HG02970 (cell line): ENCODE measurements at regions not wholly inside any gene's neighbourhood (a gene's known extent, or its start where the extent isn't known, plus 50 kb on each side); places are given as distances from the start of the nearest gene placed in this dataset.
"Not testable (repeated sequence)": the region's sequence is repeated elsewhere in the genome, so short reads cannot be mapped to it uniquely, and the experiment has no call there.

ENCODE experiments used
- ATAC-seq: cut with Tn5 transposase; IDR thresholded peaks from one replicate; pipeline ENCODE4 v1.9.1; 2021; ENCODE audit warnings: mild to moderate bottlenecking, moderate library complexity, moderate number of reproducible peaks; ENCODE audit not compliant: unreplicated experiment, low FRiP score

DNA sequence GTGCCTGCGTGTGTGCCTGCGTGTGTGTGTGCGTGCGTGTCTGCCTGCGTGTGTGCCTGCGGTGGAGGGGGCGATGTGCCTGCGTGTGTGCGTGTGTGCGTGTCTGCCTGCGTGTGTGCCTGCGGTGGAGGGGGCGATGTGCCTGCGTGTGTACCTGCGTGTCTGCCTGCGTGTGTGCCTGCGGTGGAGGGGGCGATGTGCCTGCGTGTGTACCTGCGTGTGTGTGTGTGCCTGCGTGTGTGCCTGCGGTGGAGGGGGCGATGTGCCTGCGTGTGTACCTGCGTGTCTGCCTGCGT, 116.7 kb upstream of the ZNF516 start:
- ATAC-seq: not testable (repeated sequence)

DNA sequence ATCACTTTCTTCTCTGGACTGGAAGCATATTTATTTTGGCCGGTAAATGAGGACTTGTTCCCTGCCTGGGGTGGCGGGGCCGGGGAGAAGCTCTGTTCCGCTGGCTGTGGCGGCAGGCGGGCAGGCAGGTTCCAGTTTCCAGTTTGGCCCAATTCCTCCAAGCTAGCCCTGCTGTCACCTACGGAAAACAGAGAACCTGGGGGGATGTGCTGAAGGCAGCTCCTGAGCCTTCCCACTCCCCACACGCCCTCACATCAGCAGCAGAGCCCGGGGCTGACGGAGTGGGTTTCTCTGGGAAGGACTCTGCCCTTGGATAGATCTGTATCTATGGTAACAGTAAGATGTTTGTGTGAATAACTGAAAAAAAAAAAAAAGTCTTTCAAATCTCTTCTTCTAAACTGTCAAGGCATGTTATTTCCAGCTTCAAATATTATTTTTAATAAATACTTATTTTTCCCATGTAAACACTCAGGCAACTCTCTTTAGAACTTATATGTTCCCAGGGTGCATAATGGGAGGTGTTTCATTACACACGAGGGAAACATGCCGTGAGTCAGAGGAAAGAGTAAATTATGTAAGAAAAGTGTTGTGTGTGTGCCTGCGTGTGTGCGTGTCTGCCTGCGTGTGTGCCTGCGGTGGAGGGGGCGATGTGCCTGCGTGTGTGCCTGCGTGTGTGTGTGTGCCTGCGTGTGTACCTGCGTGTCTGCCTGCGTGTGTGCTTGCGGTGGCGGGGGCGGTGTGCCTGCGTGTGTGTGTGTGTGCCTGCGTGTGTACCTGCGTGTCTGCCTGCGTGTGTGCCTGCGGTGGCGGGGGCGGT, 116.1 kb upstream of the ZNF516 start:
- ATAC-seq: no peak

DNA sequence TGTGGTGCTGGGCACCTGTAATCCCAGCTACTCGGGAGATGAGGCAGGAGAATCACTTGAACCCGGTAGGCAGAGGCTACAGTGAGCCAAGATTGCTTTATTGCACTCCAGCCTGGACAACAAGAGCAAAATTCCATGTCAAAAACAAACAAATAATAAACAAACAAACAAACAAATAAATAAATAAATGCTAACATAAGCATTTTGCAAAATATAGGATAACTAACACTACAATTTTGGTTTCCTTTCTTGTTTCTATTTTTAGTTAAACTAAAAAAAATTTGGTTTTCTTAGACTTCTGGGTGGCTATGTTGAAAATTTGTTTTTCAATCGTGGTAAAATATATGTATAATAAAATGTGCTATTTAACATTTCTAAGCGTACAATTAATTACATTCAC, 115.0 kb upstream of the ZNF516 start:
- no peak for ATAC-seq

DNA sequence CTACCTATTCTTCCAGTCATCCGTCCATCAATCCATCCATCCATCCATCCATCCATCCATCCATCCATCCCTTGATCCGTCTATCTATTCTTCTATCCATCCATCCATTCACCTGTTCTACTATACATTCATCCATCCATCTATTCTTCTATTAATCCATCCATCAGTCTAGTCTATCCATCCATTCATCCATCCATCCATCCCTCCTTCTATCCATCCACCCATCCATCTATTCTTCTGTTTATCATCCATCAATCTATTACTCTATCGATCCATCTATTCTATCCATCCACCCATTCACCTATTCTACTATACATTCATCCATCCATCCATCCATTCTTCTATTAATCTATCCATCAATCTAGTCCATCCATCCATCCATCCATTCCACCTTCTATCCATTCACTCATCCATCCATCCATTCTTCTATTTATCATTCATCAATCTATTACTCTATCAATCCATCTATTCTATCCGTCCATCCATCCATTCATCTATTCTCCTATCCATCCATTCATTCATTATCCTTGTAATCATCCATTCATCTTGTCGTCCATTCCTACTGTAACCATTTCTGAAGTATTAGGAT, 110.4 kb upstream of the ZNF516 start:
- no peak for ATAC-seq

DNA sequence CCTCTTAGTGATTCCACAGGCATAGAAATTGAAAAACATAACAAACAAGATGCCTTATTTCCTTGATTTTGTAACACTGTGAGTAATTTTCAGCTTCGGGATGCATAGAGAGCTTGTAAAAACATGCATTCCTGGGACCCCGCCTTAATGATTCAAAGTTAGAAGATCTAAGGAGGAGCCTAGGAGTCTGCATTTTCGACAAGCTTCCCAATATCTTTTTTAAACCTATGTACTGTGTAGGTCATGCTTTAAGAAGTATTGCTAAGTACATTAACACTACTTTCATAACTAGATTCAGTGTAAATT, 109.8 kb upstream of the ZNF516 start:
- no peak for ATAC-seq

DNA sequence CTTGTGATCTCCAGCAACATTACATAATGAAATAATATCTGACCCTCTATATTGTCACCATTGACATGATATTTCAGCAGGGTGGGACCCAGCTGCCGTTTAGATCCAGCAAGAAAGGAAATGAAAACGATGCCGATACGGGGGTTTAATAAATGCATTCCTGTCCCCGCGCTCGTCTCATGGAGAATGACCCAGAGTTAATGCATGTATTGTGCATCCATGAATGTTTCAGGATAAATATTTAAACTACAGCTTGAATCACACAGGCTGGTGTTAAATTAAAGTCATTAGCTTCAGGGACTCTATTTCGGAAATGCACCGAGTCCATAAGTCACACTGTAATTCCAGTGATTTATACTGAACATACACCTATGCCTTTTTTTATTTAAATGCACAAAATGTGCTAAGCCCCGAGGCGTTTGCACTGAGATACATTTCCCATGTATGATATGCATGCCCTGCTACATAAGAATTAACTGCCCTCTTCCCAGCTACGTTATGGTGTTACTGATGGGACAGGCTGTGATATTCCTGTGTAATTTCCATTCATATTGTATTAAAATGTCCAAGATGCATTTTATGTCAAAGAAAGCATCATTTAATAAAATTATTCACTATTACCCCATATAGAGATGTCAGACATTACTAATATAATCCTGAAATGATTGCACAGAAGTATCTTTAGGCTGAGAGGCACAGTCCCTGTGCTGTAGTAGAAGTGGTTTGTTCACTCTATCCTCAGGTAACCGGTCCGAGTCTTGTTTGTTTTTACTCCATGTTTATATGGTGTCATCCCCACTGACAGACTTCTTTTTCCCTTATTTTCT, 109.3 kb upstream of the ZNF516 start:
- ATAC-seq: no peak

DNA sequence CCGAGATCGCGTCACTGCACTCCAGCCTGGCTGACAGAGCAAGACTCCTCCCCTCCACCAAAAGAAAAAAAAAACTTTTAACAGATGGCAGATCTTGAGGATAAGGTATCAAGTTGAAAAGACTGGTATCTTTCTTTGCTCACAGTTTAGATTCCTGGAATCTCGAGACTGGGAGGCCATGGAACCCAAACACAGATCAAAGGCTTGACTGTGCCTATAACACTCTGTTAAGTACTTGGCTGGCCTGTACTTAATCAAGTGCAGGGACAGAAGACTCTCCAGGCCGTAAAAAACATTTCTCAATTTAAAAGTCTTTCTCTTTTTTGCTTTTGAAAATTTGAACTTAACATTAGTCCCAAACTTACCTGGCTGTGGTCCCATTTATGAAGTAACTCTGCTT, 107.1 kb upstream of the ZNF516 start:
- no peak for ATAC-seq

DNA sequence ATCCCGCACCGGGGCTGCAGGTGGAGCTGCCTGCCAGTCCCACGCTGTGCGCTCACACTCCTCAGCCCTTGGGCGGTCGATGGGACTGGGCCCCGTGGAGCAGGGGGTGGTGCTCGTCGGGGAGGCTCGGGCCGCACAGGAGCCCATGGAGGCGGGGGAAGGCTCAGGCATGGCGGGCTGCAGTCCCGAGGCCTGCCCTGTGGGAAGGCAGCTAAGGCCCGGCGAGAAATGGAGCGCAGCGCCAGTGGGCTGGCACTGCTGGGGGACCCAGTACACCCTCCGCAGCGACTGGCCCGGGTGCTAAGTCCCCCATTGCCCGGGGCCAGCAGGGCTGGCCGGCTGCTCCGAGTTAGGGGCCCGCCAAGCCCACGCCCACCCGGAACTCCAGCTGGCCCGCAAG, 105.0 kb upstream of the ZNF516 start:
- ATAC-seq: not testable (repeated sequence)

DNA sequence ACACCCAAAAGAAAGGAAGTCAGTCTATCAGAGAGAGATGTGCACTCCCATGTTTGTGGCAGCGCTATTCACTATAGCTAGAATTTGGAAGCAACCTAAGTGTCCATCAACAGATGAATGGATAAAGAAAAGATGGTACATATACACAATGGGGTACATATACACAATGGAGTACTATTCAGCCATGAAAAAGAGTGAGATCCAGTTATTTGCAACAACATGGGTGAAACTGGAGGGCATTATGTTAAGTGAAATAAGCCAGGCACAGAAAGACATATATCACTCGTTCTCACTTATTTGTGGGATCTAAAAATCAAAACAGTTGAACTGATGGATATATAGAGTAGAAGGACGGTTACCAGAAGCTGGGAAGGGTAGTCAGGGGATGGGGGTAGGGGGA, 99.9 kb upstream of the ZNF516 start:
- ATAC-seq: no peak

DNA sequence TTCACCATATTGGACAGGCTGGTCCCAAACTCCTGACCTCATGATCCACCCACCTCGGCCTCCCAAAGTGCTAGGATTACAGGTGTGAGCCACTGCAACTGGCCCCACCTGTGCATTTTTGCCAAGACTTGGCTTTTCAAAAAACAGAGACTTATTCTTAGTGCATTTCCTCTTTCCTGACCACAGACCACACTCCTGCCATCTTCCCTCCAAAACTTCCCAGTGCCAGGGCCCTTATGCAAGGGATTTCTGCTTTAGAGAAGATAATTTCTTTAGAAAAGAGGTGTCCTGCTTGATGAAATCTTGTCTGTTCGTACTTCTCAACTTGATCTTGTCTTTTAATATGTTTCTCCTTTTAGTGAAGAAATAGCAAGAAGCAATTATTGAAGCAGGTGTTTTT, 98.8 kb upstream of the ZNF516 start:
- no peak for ATAC-seq

DNA sequence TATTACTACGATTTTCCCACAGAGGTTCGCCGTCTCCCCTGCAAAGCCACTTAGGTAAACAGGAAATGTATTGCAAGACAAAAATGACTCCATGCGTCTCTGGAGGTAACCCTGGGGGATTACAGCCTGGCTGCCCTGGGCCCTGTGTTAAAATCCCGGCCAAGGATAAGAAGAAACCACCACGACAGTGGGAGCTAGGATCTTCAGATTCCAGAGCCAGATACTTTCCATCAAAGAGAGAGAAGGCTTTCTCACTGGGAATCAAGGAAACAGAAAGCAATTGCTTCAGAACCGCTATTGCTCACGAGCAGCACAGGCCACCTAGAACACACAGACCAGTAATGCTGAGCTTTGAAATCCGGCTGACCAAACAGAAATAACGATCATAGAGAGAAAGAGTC, 97.9 kb upstream of the ZNF516 start:
- no peak for ATAC-seq

DNA sequence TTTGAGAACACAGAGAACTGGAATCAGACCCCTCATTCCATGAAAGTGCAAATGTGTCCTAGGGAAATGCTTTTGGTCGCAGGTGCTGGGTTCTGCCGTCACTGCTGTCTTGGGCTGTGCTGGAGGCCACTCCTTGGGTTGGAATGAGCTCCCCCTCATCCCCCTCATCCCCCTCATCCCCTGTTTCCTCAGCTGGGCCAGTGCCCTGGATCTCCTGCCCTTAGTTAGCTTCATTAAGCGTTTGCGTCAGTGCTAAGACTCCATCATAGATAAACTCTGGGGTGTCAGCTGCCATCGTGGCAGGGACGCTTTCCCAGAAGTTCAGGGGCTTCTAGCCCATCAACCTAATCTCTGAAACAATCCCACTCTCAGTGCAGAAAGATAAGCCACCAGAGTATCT, 97.1 kb upstream of the ZNF516 start:
- ATAC-seq: no peak

DNA sequence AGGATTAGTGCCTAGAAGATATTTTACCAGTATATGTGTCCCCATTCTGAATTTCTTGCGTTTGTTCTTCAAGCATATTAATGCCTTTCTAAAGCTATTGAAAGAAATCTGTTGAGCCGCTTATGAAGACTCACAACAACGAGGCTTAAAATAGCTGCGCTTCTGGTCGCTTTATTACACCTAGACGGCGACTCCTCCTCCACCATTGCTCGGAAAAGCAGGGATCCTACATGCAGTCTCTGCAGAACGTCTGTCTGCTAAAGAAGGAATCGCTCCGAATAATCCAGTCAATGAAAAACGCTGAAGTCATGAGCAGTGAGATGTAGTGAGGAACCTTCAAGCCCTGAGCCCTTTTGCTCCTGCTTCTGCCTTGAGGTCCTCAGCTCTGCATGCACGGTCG, 94.8 kb upstream of the ZNF516 start:
- ATAC-seq: no peak

DNA sequence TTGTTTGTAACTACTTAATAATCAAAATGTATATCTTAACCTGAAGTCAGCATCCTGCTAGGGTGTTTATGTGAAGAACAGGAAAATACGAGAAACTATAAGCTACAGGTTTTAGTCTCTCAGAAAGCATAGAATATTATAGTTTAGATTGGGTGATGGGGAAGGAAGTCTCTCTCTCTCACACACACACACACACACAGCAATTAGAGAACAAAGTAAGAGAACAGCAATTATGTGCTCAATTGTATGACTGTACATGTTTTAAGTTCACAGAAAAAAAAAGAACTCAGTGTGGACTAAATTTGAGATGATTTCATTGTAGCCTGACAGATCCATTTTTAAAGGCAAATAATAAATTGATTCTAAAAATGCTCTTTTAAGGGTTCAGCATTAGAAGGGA, 94.3 kb upstream of the ZNF516 start:
- ATAC-seq: no peak

DNA sequence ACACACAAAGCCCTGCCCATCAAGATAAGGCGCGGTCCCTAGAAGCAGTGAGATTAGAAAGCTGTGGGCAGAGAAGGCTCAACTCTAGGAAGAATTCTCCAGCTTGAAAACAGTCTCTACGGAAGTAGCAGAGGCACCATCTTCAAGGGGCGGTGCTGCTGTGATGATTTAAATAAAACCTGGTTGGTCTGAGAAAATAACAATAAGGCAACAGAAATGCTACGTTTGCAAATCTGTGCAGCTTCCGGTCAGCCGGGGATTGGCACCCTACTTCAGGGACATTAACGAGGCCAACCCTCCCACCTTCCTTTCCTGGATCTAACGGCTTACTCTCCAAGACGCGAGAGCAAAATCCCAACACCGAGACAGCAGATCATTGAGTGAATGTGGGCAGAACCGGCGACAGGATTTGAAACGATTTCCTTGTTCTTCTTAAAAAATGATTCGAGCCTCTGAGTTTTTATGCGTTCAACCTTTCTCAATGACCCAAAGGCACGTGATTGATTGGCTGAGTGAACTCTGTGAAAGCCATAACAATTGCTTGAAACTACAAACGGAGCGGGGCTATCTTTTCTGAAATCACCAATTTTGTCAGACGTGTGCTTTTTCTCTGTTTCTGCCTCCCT, 93.7 kb upstream of the ZNF516 start:
- no peak for ATAC-seq

DNA sequence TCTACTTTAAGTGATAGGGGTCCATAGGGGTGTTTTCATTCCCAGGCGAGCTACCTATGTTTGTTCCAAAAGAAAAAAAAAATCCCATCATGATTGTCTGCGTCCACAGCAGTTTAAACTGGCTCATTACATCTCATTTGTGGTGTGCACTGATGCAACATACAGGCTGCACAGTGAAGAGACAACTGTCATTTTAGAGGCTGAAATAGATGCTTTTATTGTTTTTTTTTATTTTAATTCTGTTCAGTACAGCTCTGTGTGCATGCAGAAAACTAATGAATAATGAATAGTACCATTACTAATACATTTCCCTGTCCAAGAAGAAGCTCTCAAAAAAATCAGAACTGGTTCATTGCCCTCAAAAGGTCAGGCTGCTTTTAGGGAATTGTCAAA, 92.8 kb upstream of the ZNF516 start:
- no peak for ATAC-seq

DNA sequence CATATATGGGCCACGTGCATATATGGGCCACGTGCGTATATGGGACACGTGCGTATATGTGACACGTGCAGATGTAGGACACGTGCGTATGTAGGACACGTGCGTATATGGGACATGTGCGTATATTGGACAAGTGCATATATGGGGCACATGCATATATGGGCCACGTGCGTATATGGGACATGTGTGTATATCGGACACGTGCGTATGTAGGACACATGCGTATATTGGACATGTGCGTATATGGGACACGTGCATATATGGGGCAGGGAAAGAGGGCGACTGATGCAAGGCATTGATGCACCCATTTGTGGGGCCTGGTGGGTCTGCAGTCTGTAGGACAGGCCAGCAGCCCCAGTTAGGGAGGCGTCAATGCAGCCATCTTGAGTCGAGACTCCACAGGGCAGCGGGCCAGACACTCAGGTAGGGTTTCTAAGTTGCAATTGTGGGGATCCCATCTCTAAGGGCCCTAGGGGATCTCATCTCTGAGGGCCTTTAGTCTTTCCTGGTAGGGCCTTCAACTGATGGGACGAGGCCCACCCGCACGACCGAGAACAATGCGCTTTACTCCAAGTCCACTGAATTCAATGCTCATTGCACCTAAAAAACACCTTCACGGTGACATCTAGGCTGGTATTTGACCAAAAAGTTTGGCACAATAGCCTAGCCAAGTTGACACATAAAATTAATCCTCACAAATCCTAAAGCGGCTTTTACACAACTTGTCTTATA, 92.3 kb upstream of the ZNF516 start:
- ATAC-seq: no peak

DNA sequence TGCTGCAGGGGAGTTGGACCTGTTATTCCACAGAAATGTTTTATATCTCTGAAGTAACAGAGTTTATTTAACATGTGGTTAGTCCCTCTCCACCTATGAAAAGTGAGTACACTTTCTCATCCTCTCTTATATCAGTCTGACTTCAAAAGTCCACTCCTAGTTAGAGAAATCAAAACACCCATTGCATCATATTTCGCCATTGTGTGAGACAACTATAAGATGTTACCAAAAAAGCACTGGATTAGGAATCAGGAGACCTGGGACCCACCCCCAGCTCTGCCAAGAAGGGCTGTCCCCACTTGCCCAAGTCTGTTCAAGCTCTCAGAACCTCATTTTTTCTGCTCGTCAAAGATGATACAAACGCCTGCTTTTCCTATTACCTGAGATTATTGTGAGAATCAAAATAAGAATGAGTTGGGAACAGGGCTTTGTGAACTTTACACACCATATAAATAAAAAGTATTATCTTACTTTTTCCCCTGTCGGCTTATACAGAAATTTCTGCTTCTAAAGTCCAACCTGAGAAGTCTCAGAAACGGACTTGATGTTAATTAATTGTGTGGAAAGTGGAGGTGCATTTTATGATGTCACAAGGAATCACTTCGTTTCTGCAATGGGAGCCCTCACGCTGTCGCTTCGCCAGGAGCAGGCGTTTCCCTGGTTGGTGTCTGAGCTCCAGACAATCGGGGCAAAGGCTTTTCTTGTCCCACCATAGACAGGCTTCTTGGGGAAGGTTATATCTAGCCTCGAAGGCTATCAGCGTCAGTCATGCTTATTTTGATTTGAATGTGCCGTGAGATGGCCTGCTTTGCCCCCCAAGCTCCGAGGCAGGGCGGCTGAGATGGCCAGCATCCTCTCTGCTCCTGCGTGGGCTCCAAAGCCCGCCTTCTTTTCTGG, 89.6 kb upstream of the ZNF516 start:
- ATAC-seq: no peak

DNA sequence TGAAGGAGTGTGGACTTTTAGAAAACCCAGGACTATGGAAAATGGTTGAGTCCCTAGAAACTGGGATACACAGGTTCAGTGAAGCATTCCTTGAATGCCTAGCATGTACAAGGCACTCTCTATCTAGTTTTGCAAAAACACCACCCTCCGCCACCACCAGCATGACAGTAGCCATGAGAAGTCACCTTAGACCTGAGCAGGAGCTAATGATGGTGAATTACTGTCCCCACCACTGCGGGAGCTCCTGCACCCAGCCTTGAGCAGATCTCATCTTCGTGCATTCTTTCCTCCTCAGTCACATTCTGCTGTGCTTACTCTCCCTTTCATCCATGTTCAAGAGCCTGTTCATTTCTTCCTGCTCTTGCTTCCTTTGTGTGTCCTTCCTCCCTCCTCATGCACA, 86.2 kb upstream of the ZNF516 start:
- ATAC-seq: no peak
